K562 (cell line): ENCODE measurements at regions not wholly inside any gene's neighbourhood (a gene's known extent, or its start where the extent isn't known, plus 50 kb on each side); places are given as distances from the start of the nearest gene placed in this dataset.

Experiments used
- ATAC-seq: fragments of 200-7000 bp; cut with Tn5 transposase; 3 replicates; pipeline ENCODE4 v1.9.1; 2020; ENCODE audit warnings: moderate library complexity
- BruUV-seq: library from RNA; stranded (reverse); fragments of 400-500 nt; replicated peaks from 2 replicates; lab custom pipeline; 2021; lab: Mats Ljungman, UMichigan
- CTCF ChIA-PET: fragments of 300-600 bp; formaldehyde crosslinking; extraction: SDS; loops from one replicate; lab custom pipeline; 2021; ENCODE audit warnings: low intra/inter-chr PET ratio; lab: Yijun Ruan, JAX
- POLR2A ChIA-PET: fragments of 300-600, 350-650 bp; sonication (Branson Sonifier 250); formaldehyde crosslinking; extraction: SDS; loops from one replicate; lab custom pipeline; 2021; ENCODE audit warnings: antibody characterized with exemption, inconsistent platforms; lab: Yijun Ruan, JAX
- DNase-seq, 4 experiments: peaks; one replicate each; pipeline versions ENCODE4 v3.0.0 to v3.0.0-alpha.2; 2011 to 2018; ENCODE audit warnings: low spot score in 3 of 4, mixed read lengths in 3 of 4; ENCODE audit errors: extremely low read depth in 1 of 4
- FAIRE-seq: peaks from 2 replicates; lab custom pipeline; 2011; peaks lifted over from hg19 to GRCh38; lab: Jason Lieb, UNC
- H2AFZ ChIP-seq: 2 replicates; pipeline ENCODE4 v1.6.0; 2011; ENCODE audit warnings: low read depth, low read length, control low read depth, inconsistent platforms
- H3K27ac ChIP-seq: fragments of 200-600 bp; 3 replicates; pipeline ENCODE4 v1.8.0; 2011; ENCODE audit warnings: low read depth, mild to moderate bottlenecking, control low read depth, inconsistent platforms, low read length, moderate library complexity, mixed read lengths; ENCODE audit errors: extremely low read depth
- H3K27me3 ChIP-seq, 2 experiments: fragments of 300-600 bp in 1 of 2; 2 replicates in 1 of 2; 3 replicates in 1 of 2; pipeline versions ENCODE4 v1.6.0 to v1.8.0; 2011; ENCODE audit warnings: inconsistent platforms in 2 of 2, low read length in 2 of 2, mild to moderate bottlenecking in 1 of 2, mixed read lengths in 1 of 2, moderate library complexity in 1 of 2; ENCODE audit not compliant: control insufficient read depth in 2 of 2, insufficient read depth in 2 of 2
- H3K36me3 ChIP-seq: fragments of 300-600 bp; 3 replicates; pipeline ENCODE4 v1.8.0; 2011; ENCODE audit warnings: mild to moderate bottlenecking, low read length, inconsistent platforms; ENCODE audit not compliant: control insufficient read depth, insufficient read depth
- H3K4me1 ChIP-seq, 2 experiments: fragments of 200-600 bp in 1 of 2; replicated peaks in 1 of 2; 2 replicates in 1 of 2; 3 replicates in 1 of 2; pipeline versions ENCODE4 v1.5.1 to v1.8.0; 2011; ENCODE audit warnings: inconsistent platforms in 2 of 2, low read length in 2 of 2, mild to moderate bottlenecking in 1 of 2, mixed read lengths in 1 of 2, moderate library complexity in 1 of 2; ENCODE audit not compliant: control insufficient read depth in 2 of 2, insufficient read depth in 2 of 2
- H3K4me2 ChIP-seq: 2 replicates; pipeline ENCODE4 v1.6.1; 2011; ENCODE audit warnings: low read length, control low read depth, inconsistent platforms, mixed read lengths; ENCODE audit not compliant: insufficient read depth
- H3K4me3 ChIP-seq: fragments of 200-600 bp; sonication (generic), shearing (Covaris generic); 2 replicates; pipeline ENCODE4 v1.5.1; 2016; ENCODE audit warnings: control low read depth, inconsistent platforms
- H3K79me2 ChIP-seq: fragments of 200-600 bp; 3 replicates; pipeline ENCODE4 v1.8.0; 2011; ENCODE audit warnings: low read length, inconsistent platforms; ENCODE audit not compliant: control insufficient read depth, insufficient read depth
- H3K9ac ChIP-seq, 2 experiments: 2 replicates each; pipeline versions ENCODE4 v1.6.0 to v1.6.1; 2011; ENCODE audit warnings: low read depth in 2 of 2, low read length in 2 of 2, control low read depth in 1 of 2, inconsistent platforms in 1 of 2, mild to moderate bottlenecking in 1 of 2, mixed read lengths in 1 of 2; ENCODE audit not compliant: insufficient read depth in 1 of 2
- H3K9me1 ChIP-seq: one replicate; pipeline ENCODE4 v1.6.0; 2011; ENCODE audit warnings: inconsistent platforms, mild to moderate bottlenecking, low read length, moderate library complexity; ENCODE audit not compliant: control insufficient read depth, insufficient read depth
- H3K9me3 ChIP-seq: replicated peaks from 2 replicates; pipeline ENCODE4 v1.5.1; 2011; ENCODE audit warnings: low read depth, low read length, inconsistent platforms; ENCODE audit not compliant: control insufficient read depth, insufficient read depth
- H4K20me1 ChIP-seq: replicated peaks from 2 replicates; pipeline ENCODE4 v1.6.1; 2011; ENCODE audit warnings: low read length, inconsistent platforms, mixed read lengths; ENCODE audit not compliant: control insufficient read depth, insufficient read depth
- CBFA2T3 ChIP-seq: fragments of 450-650 bp; IDR thresholded peaks from 2 replicates; pipeline ENCODE4 v1.6.1; 2017
- EWSR1 ChIP-seq: fragments of 450-650 bp; IDR thresholded peaks from 2 replicates; pipeline ENCODE4 v1.6.1; 2018; ENCODE audit warnings: borderline replicate concordance, mild to moderate bottlenecking, low read depth, moderate library complexity; ENCODE audit not compliant: partially characterized antibody
- KDM1A ChIP-seq, 2 experiments: fragments of 450-650 bp; IDR thresholded peaks; 2 replicates each; pipeline ENCODE4 v1.6.1; 2016; ENCODE audit warnings: mild to moderate bottlenecking in 2 of 2
- LARP7 ChIP-seq: fragments of 450-650 bp; IDR thresholded peaks from 2 replicates; pipeline ENCODE4 v1.6.1; 2016
- MAFK ChIP-seq: IDR thresholded peaks from 2 replicates; pipeline ENCODE4 v1.6.1; 2011; ENCODE audit warnings: low read length, improper control_type of control experiment
- MCM3 ChIP-seq: fragments of 450-650 bp; IDR thresholded peaks from 2 replicates; pipeline ENCODE4 v1.6.1; 2016
- TEAD2 ChIP-seq: fragments of 450-650 bp; IDR thresholded peaks from 2 replicates; pipeline ENCODE4 v1.6.1; 2016; ENCODE audit warnings: missing genetic modification characterization, control low read depth, missing compliant biosample characterization
- XRCC4 ChIP-seq: IDR thresholded peaks from one replicate; pipeline ENCODE4 v1.6.1; 2011; ENCODE audit not compliant: insufficient read depth, insufficient read length; ENCODE audit errors: extremely low read depth
- ZNF436 ChIP-seq: fragments of 250-450, 450-650 bp; sonication (Bioruptor Pico); formaldehyde crosslinking; IDR thresholded peaks from 2 replicates; pipeline ENCODE4 v1.7.0; 2020; ENCODE audit warnings: mild to moderate bottlenecking
- WGBS: fragments of 100-300 bp; shearing (Covaris generic); methylation state at CpG from one replicate; pipeline ENCODE4 v1.1.6; 2016; ENCODE audit warnings: low coverage, mixed read lengths; ENCODE audit not compliant: insufficient coverage; ENCODE audit errors: missing lambda C conversion rate; 5-methylcytosine and 5-hydroxymethylcytosine counted together
- in situ Hi-C: fragments of 300-500 bp; cut with MboI; formaldehyde crosslinking; loops from 4 replicates; pipeline ENCODE4 v1.15.0; 2018; ENCODE audit warnings: inconsistent platforms, mixed read lengths
- intact Hi-C: fragments of 100-400 bp; cut with micrococcal nuclease; formaldehyde crosslinking; loops from 2 replicates; pipeline ENCODE4 v1.14.2; 2022
- TF ChIP-seq, protein P1 (sequence below): fragments of 450-650 bp; formaldehyde crosslinking; IDR thresholded peaks from 2 replicates; pipeline ENCODE4 v1.4.0; 2020; ENCODE audit warnings: mild to moderate bottlenecking, moderate library complexity

DNA sequence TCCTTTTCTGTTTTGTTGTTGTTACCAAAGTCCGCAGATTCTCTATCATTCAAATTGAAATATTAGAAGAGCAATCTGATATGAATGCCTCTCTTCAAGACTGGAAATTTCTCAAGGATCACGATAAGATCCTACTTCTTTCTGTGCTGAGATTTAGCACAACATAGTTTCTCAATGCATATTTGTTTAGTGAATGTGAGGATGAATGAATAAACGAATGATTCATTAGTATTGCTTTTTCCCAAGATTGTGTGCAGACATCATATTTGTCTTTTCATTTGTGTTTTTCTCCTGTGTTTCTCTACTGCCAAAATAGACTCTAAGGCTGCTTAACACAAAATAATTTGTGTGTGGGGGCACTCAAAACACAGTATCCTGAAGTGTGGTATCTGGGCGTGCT is 862.7 kb upstream of the MAP3K7 start:
- in situ Hi-C loops, result no loop called here
- 0% methylated on average over 4 of the region's 4 CpGs for WGBS
- POLR2A ChIA-PET, result no interaction called here

More for the DNA sequence above, 862.7 kb upstream of the MAP3K7 start:
- Histone ChIP-seq H3K9me1 (no peaks in the 10 kb centered on the region), H3K4me3 (no peak overlapping the region), H3K27ac (no peak overlapping the region), H3K9ac (no peak overlapping the region), H3K36me3 (no peaks in the 10 kb centered on the region), H4K20me1 (no peaks in the 10 kb centered on the region), H3K27me3 (no peaks in the 10 kb centered on the region), H3K4me2 (no peak overlapping the region), H3K4me1 (no peaks in the 10 kb centered on the region), H3K9me3 (no peaks in the 10 kb centered on the region), H3K79me2 (no peaks in the 10 kb centered on the region), H2AFZ (no peak overlapping the region)
- no TSS peak for BruUV-seq
- FAIRE-seq (no peak), DNase-seq (no peak), ATAC-seq (no peak)
- CTCF ChIA-PET, result no interaction called here
- intact Hi-C loops, result no loop called here
- no peak for TF ChIP-seq XRCC4
- no peak for TF ChIP-seq MCM3
- TF ChIP-seq TEAD2 (tag), result no peak
- no peak for TF ChIP-seq CBFA2T3
- no peak for TF ChIP-seq MAFK
- TF ChIP-seq, protein P1, sequence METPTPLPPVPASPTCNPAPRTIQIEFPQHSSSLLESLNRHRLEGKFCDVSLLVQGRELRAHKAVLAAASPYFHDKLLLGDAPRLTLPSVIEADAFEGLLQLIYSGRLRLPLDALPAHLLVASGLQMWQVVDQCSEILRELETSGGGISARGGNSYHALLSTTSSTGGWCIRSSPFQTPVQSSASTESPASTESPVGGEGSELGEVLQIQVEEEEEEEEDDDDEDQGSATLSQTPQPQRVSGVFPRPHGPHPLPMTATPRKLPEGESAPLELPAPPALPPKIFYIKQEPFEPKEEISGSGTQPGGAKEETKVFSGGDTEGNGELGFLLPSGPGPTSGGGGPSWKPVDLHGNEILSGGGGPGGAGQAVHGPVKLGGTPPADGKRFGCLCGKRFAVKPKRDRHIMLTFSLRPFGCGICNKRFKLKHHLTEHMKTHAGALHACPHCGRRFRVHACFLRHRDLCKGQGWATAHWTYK (CRISPR knock-in tag), result no peak
- TF ChIP-seq ZNF436, result no peak
- no peak for TF ChIP-seq KDM1A (IDR thresholded peaks at IDR 0.05)
- no peak for TF ChIP-seq EWSR1
- no peak for TF ChIP-seq LARP7
